ENCODE measurements at regions not wholly inside any gene's neighbourhood (a gene's known extent, or its start where the extent isn't known, plus 50 kb on each side); places are given as distances from the start of the nearest gene placed in this dataset.
"Not testable (repeated sequence)": the region's sequence is repeated elsewhere in the genome, so short reads cannot be mapped to it uniquely, and the experiment has no call there.

- H3K9me3 Mint-ChIP-seq = peaks cover 10 to 14% of the 10 kb centered on the region in 2 donors
- DNase-seq; ATAC-seq (replicated peaks in 1 of 2); H3K27me3 Mint-ChIP-seq (ENCODE audit: low read depth); H3K4me3 Mint-ChIP-seq; H3K27ac Mint-ChIP-seq; H3K4me1 Mint-ChIP-seq (ENCODE audit: low read depth): not testable (repeated sequence)
- peaks cover 5 to 14% of the 10 kb centered on the region in 2 donors for H3K36me3 Mint-ChIP-seq (ENCODE audit: insufficient read depth in 2 of 2)
Measured at GRCh38 chr19:13680708-13681360, 83.5 kb upstream of the MRI1 start.

- H3K4me1 Mint-ChIP-seq (ENCODE audit: low read depth); ATAC-seq (replicated peaks in 1 of 2); DNase-seq; H3K27ac Mint-ChIP-seq; H3K4me3 Mint-ChIP-seq; H3K27me3 Mint-ChIP-seq (ENCODE audit: low read depth): not testable (repeated sequence)
- Mint-ChIP-seq H3K9me3 (peaks cover 7 to 17% of the 10 kb centered on the region in 2 donors), H3K36me3 (ENCODE audit: insufficient read depth in 2 of 2) (peaks cover 8 to 17% of the 10 kb centered on the region in 2 donors)
Measured at GRCh38 chr19:13676967-13677366, 87.4 kb upstream of the MRI1 start.

GRCh38 chr19:13672480-13673175 lies 91.7 kb upstream of the MRI1 start:
- not testable (repeated sequence) for H3K4me1 Mint-ChIP-seq (ENCODE audit: low read depth); H3K36me3 Mint-ChIP-seq (ENCODE audit: insufficient read depth in 2 of 2); H3K27ac Mint-ChIP-seq; H3K9me3 Mint-ChIP-seq; ATAC-seq (replicated peaks in 1 of 2); H3K4me3 Mint-ChIP-seq; H3K27me3 Mint-ChIP-seq (ENCODE audit: low read depth)
- peak; percentile 10 to 16 for DNase-seq

DNA sequence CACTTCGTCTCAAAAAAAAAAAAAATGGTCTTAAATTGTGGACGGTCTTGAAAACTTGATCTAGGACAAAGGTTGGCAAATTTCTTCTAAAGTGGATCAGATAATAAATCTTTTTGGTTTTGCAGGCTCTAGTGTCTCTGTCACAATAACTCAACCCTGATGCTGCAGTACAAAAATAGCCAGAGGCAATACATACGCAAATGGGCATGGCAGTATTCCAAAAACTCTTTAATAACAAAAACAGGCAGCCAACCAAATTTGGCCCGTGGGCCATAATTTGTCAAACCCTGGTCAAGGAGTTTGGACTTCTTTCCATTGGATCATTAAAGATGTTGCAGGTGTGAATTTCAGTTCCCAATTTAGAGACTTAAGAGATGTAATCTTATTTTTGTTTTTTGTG lies 93.5 kb upstream of the MRI1 start:
- DNase-seq (no peak), ATAC-seq (replicated peaks in 1 of 2) (no peak)
- peaks cover 3% of the 10 kb centered on the region in 2 donors for H3K36me3 Mint-ChIP-seq (ENCODE audit: insufficient read depth in 2 of 2)
- no peak overlapping the region for H3K4me3 Mint-ChIP-seq
- no peak overlapping the region for H3K27ac Mint-ChIP-seq
- H3K27me3 Mint-ChIP-seq (ENCODE audit: low read depth) = peaks cover 4% of the 10 kb centered on the region
- no peaks in the 10 kb centered on the region for H3K4me1 Mint-ChIP-seq (ENCODE audit: low read depth)
- peaks cover 0 to 6% of the 10 kb centered on the region in 2 donors for H3K9me3 Mint-ChIP-seq

GRCh38 chr19:13669780-13670355 lies 94.5 kb upstream of the MRI1 start:
- no peak for DNase-seq
- Mint-ChIP-seq H3K36me3 (ENCODE audit: insufficient read depth in 2 of 2) (peaks cover 3% of the 10 kb centered on the region in 2 donors), H3K27me3 (ENCODE audit: low read depth) (no peaks in the 10 kb centered on the region), H3K27ac (no peak overlapping the region), H3K4me3 (no peak overlapping the region), H3K9me3 (peaks cover 0 to 6% of the 10 kb centered on the region in 2 donors), H3K4me1 (ENCODE audit: low read depth) (no peaks in the 10 kb centered on the region)
- ATAC-seq (replicated peaks in 1 of 2) = no peak

DNA sequence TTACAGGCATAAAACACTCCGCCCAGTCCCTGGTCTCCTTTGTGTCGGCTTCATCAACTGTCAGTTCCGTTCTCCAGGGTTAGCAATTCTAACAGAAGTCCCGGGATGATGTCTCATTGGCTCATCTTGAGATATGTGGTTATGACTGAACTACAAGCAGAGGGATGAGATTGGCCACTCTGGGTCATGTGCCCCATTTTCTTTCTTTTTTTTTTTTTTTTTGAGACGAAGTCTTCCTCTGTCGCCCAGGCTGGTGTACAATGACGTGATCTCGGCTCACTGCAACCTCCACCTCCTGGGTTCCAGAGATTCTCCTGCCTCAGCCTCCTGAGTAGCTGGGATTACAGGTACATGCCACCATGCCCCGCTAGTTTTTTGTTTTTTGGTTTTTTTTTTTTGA lies 95.4 kb upstream of the MRI1 start:
- Mint-ChIP-seq H3K36me3 (ENCODE audit: insufficient read depth in 2 of 2) (peaks cover 3% of the 10 kb centered on the region in 2 donors), H3K4me1 (ENCODE audit: low read depth) (no peaks in the 10 kb centered on the region), H3K9me3 (peaks cover 0 to 6% of the 10 kb centered on the region in 2 donors), H3K27me3 (ENCODE audit: low read depth) (no peaks in the 10 kb centered on the region), H3K4me3 (no peak overlapping the region), H3K27ac (no peak overlapping the region)
- DNase-seq (no peak), ATAC-seq (replicated peaks in 1 of 2) (no peak)

GRCh38 chr19:13666165-13666564 lies 98.2 kb upstream of the MRI1 start:
- H3K36me3 Mint-ChIP-seq (ENCODE audit: insufficient read depth in 2 of 2) = no peaks in the 10 kb centered on the region
- no peaks in the 10 kb centered on the region for H3K9me3 Mint-ChIP-seq
- H3K27ac Mint-ChIP-seq = no peak overlapping the region
- H3K4me3 Mint-ChIP-seq = no peak overlapping the region
- H3K4me1 Mint-ChIP-seq (ENCODE audit: low read depth) = no peaks in the 10 kb centered on the region
- no peaks in the 10 kb centered on the region for H3K27me3 Mint-ChIP-seq (ENCODE audit: low read depth)
- DNase-seq (no peak), ATAC-seq (replicated peaks in 1 of 2) (no peak)

GRCh38 chr19:13665125-13665905 lies 99.0 kb upstream of the MRI1 start:
- Mint-ChIP-seq H3K27me3 (ENCODE audit: low read depth) (no peaks in the 10 kb centered on the region), H3K9me3 (no peaks in the 10 kb centered on the region), H3K4me1 (ENCODE audit: low read depth) (no peaks in the 10 kb centered on the region), H3K4me3 (no peak overlapping the region), H3K27ac (peak overlapping the region; percentile 40), H3K36me3 (ENCODE audit: insufficient read depth in 2 of 2) (no peaks in the 10 kb centered on the region)
- DNase-seq (no peak), ATAC-seq (replicated peaks in 1 of 2) (no peak)

DNA sequence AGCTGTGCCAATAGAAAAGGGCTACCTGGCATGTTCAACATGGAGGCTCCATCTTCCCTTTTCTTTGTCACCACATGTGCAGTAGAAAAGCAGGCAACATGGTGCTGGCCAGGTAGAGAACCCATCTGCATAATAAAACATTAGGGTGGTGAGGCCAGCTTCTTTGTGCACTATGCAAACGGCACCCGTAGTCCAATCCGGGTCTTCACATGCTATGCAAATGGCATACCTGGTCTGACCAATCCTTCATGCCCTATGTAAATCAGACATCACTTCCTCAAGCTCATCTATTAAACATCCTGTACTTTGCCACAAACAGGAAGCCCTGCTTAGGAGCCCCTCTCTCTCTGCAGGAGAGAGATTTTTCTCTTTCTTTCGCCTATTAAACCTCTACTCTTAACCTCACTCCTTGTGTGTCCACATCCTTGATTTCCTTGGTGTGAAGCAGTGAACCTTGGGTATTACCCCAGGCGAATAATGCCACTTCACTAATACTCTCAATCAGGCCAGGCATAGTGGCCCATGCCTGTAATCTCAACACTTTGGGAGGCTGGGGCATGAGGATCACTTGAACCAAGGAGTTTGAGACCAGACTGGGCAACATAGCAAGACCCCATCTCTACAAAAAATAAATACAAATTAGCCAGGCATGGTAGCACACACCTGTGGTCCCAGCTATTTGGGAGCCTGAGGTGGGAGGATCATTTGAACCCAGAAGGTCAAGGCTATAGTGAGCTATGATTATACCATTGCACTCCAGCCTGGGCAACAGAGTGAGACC lies 111.3 kb upstream of the MRI1 start:
- Mint-ChIP-seq H3K9me3 (peaks cover 2% of the 10 kb centered on the region in 2 donors), H3K36me3 (ENCODE audit: insufficient read depth in 2 of 2) (peaks cover 0 to 2% of the 10 kb centered on the region in 2 donors), H3K4me3 (no peak overlapping the region), H3K4me1 (ENCODE audit: low read depth) (peaks cover 5% of the 10 kb centered on the region), H3K27me3 (ENCODE audit: low read depth) (no peaks in the 10 kb centered on the region), H3K27ac (no peak overlapping the region)
- ATAC-seq (replicated peaks in 1 of 2) = no peak
- DNase-seq = no peak

GRCh38 chr19:13646758-13647157 lies 117.6 kb upstream of the MRI1 start:
- Mint-ChIP-seq H3K9me3 (peaks cover 0 to 2% of the 10 kb centered on the region in 2 donors), H3K36me3 (ENCODE audit: insufficient read depth in 2 of 2) (no peaks in the 10 kb centered on the region), H3K4me1 (ENCODE audit: low read depth) (no peaks in the 10 kb centered on the region), H3K27me3 (ENCODE audit: low read depth) (no peaks in the 10 kb centered on the region), H3K4me3 (no peak overlapping the region), H3K27ac (no peak overlapping the region)
- ATAC-seq (replicated peaks in 1 of 2) (no peak), DNase-seq (no peak)

- Mint-ChIP-seq H3K27ac (no peak overlapping the region), H3K36me3 (ENCODE audit: insufficient read depth in 2 of 2) (no peaks in the 10 kb centered on the region), H3K4me3 (no peak overlapping the region), H3K9me3 (peaks cover 0 to 2% of the 10 kb centered on the region in 2 donors), H3K27me3 (ENCODE audit: low read depth) (peaks cover 12% of the 10 kb centered on the region), H3K4me1 (ENCODE audit: low read depth) (no peaks in the 10 kb centered on the region)
- DNase-seq = no peak
- ATAC-seq (replicated peaks in 1 of 2) = no peak
Measured at GRCh38 chr19:13644645-13645044, 119.7 kb upstream of the MRI1 start.

DNA sequence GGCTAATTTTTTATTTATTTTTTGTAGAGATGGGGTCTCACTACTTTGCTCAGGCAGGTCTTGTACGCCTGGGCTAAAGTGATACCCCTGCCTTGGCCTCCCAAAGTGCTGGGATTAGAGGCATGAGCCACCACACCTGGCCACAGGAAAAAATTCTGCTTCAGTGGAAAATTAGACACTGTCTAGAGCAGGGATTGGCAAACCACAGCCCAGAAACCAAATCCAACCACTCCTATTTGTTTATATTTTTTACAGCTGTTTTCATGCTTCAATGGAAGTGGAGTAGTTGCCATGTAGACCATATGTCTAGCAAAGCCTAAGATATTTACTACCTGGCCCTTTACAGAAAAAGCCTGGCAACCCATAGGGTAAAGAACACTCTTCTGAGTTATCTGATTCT lies 123.7 kb upstream of the MRI1 start:
- Mint-ChIP-seq H3K4me3 (no peak overlapping the region), H3K27me3 (ENCODE audit: low read depth) (peaks cover 18% of the 10 kb centered on the region), H3K36me3 (ENCODE audit: insufficient read depth in 2 of 2) (peaks cover 0 to 3% of the 10 kb centered on the region in 2 donors), H3K9me3 (peaks cover 2 to 3% of the 10 kb centered on the region in 2 donors), H3K27ac (no peak overlapping the region), H3K4me1 (ENCODE audit: low read depth) (no peaks in the 10 kb centered on the region)
- no peak for ATAC-seq (replicated peaks in 1 of 2)
- DNase-seq = no peak
